Stimulated activated CD4-positive, alpha-beta T cell treated with anti-CD3 and anti-CD28 coated beads, TNF-alpha, amount 100 ng/mL, for 4 hours (primary cell): ENCODE measurements at regions not wholly inside any gene's neighbourhood (a gene's known extent, or its start where the extent isn't known, plus 50 kb on each side); places are given as distances from the start of the nearest gene placed in this dataset.

Source experiments
- DNase-seq, 3 experiments: peaks; one replicate each; pipeline ENCODE4 v3.0.0-alpha.2; 2020; ENCODE audit warnings: low read depth in 3 of 3

DNA sequence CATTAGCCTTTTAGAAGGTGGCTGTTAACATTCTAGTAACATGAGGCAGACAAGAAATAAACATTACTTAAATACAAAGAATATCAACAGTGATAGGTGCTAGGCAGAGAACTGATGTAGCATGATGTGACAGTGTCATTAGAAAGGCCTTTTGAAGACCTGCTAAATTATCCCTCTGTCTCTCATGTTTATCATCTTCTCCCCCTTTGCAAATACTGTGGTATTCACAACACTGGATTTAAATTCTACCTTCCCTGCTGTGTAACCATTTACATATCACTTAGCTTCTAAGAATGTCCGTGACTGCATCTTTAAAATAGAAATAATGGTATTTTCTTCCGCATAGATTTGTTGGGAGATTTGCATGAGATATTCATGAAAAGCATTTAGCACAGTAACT lies 74.4 kb upstream of the CLEC14A start:
- no peak for DNase-seq

DNA sequence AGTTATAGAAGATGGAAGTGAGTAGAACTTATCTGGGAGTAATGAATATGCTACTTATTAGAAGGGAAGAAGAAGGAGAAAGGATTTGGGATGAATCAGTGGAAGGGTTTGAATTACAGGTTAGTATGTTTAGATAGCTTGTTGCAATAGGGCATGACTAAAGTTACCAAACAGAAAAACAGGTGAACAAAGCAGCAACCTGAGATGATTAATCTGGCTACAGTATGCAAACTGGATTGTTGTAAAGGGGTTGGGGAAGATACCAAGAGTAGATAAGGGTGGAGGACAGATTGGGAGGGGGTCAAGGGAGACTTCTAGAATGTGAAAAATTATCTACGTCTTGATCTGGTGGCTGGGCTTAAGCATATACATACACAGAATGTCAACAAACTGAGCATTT lies 73.4 kb upstream of the CLEC14A start:
- no peak for DNase-seq

- no peak for DNase-seq
Measured at GRCh38 chr14:38316922-38317321, 61.0 kb upstream of the CLEC14A start.

DNA sequence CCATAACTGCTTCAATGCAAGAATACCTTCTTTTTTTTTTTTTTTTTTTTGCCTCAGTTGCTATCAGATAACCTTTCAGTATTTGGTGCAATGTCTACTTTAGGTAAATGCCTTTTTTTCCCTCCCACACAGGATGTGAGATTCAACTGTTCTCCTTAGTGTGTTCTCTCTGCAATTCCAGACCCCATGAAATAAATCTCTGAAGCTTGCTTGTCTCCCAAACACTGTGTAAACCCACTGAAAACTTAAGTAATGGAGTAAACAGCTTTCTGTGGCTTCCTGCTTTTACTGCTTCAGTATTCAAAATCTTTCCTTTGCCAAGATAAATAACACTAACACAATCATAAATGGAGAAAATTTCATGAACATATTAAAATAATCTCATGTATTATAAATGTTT lies 55.8 kb upstream of the CLEC14A start:
- DNase-seq: no peak

- no peak for DNase-seq
Measured at GRCh38 chr14:38310420-38310995, 54.6 kb upstream of the CLEC14A start.

- no peak for DNase-seq
Measured at GRCh38 chr14:38309522-38310277, 53.8 kb upstream of the CLEC14A start.
